Panc1 (cell line): ENCODE measurements at regions not wholly inside any gene's neighbourhood (a gene's known extent, or its start where the extent isn't known, plus 50 kb on each side); places are given as distances from the start of the nearest gene placed in this dataset.

Experiments used
- ATAC-seq: fragments of 200-7000 bp; cut with Tn5 transposase; 2 replicates; pipeline ENCODE4 v1.9.1; 2020; ENCODE audit warnings: mild to moderate bottlenecking, moderate library complexity
- BruUV-seq: library from RNA; stranded (reverse); fragments of 400-500 nt; replicated peaks from 2 replicates; lab custom pipeline; 2021; lab: Mats Ljungman, UMichigan
- CTCF ChIA-PET: fragments of 300-600 bp; sonication (Branson Sonifier 250); formaldehyde crosslinking; loops from one replicate; lab custom pipeline; 2022; ENCODE audit warnings: antibody characterized with exemption; lab: Charles Lee
- POLR2A ChIA-PET: fragments of 300-600 bp; sonication (Branson Sonifier 250); formaldehyde crosslinking; loops from one replicate; lab custom pipeline; 2022; ENCODE audit warnings: antibody characterized with exemption; lab: Charles Lee
- DNase-seq: peaks from one replicate; pipeline ENCODE4 v3.0.0-alpha.2; 2010; ENCODE audit warnings: low read depth, low spot score
- H3K27ac ChIP-seq: 2 replicates; pipeline ENCODE4 v1.5.1; 2011; ENCODE audit warnings: mild to moderate bottlenecking, low read length, inconsistent platforms
- H3K27me3 ChIP-seq: fragments of 200-500 bp; sonication (Bioruptor generic); 2 replicates; pipeline ENCODE4 v1.6.0; 2014; ENCODE audit warnings: low read length, inconsistent platforms; ENCODE audit not compliant: control insufficient read depth, insufficient read depth
- H3K36me3 ChIP-seq: fragments of 200-500 bp; sonication (Bioruptor generic); 2 replicates; pipeline ENCODE4 v1.5.1; 2014; ENCODE audit warnings: inconsistent platforms, mild to moderate bottlenecking, low read length, moderate library complexity; ENCODE audit not compliant: control insufficient read depth, insufficient read depth
- H3K4me1 ChIP-seq: 2 replicates; pipeline ENCODE4 v1.5.1; 2011; ENCODE audit warnings: inconsistent platforms, mild to moderate bottlenecking, low read length, moderate library complexity; ENCODE audit not compliant: control insufficient read depth, insufficient read depth
- H3K4me3 ChIP-seq, 2 experiments: 2 replicates each; pipeline ENCODE4 v1.5.1; 2011 to 2012; ENCODE audit warnings: low read depth in 2 of 2, low read length in 2 of 2, mild to moderate bottlenecking in 2 of 2, inconsistent platforms in 1 of 2, moderate library complexity in 1 of 2
- H3K9me3 ChIP-seq: fragments of 200-500 bp; sonication (Bioruptor generic); 2 replicates; pipeline ENCODE4 v1.5.1; 2014; ENCODE audit warnings: low read depth, mild to moderate bottlenecking, inconsistent platforms, low read length, moderate library complexity; ENCODE audit not compliant: control insufficient read depth, insufficient read depth
- CTCF ChIP-seq: fragments of 450-650 bp; IDR thresholded peaks from 2 replicates; pipeline ENCODE4 v1.5.1; 2017; ENCODE audit warnings: mild to moderate bottlenecking
- POLR2AphosphoS5 ChIP-seq: IDR thresholded peaks from 2 replicates; pipeline ENCODE4 v1.6.1; 2012; ENCODE audit warnings: mild to moderate bottlenecking, low read depth, low read length, moderate library complexity
- REST ChIP-seq, 2 experiments: IDR thresholded peaks; 2 replicates each; pipeline ENCODE4 v1.6.1; 2011 to 2012; ENCODE audit warnings: low read depth in 2 of 2, control low read depth in 1 of 2, low read length in 1 of 2, mild to moderate bottlenecking in 1 of 2, moderate library complexity in 1 of 2; ENCODE audit not compliant: insufficient read depth in 1 of 2
- SIN3A ChIP-seq: IDR thresholded peaks from 2 replicates; pipeline ENCODE4 v1.6.1; 2012; ENCODE audit warnings: low read depth, mild to moderate bottlenecking, low read length, moderate library complexity, borderline replicate concordance; ENCODE audit not compliant: insufficient read depth
- TCF7L2 ChIP-seq: IDR thresholded peaks from 2 replicates; pipeline ENCODE4 v1.6.1; 2011; ENCODE audit warnings: mild to moderate bottlenecking, low read depth, low read length, inconsistent platforms
- in situ Hi-C: cut with HindIII; loops from 2 replicates; pipeline ENCODE4 v1.10.0; 2016; ENCODE audit warnings: low sequenced_read_pairs, low pct_unique_long_range_greater_than_20kb
- intact Hi-C: fragments of 100-400 bp; cut with micrococcal nuclease; formaldehyde crosslinking; loops from one replicate; pipeline ENCODE4 v1.10.0; 2022; ENCODE audit not compliant: unreplicated experiment

GRCh38 chr5:74198156-74198555 is 442.4 kb downstream of the ENC1 start:
- no peak overlapping the region for H3K27ac ChIP-seq
- TF ChIP-seq CTCF (no peak), SIN3A (no peak), POLR2AphosphoS5 (no peak), REST (IDR thresholded peaks at IDR 0.05; ENCODE audit: insufficient read depth in 1 of 2, low read depth in 2 of 2, low read length in 1 of 2) (no peak), TCF7L2 (no peak)
- ChIA-PET POLR2A (no interaction called here), CTCF (no interaction called here)
- H3K4me3 ChIP-seq, result no peak overlapping the region
- intact Hi-C loops, result no loop called here
- H3K9me3 ChIP-seq, result no peaks in the 10 kb centered on the region
- no peak for ATAC-seq
- no peak for DNase-seq
- no peaks in the 10 kb centered on the region for H3K36me3 ChIP-seq
- in situ Hi-C loops, result no loop called here
- no TSS peak for BruUV-seq
- H3K27me3 ChIP-seq, result no peaks in the 10 kb centered on the region
- H3K4me1 ChIP-seq, result peaks cover 11% of the 10 kb centered on the region

GRCh38 chr5:74196233-74196632 is 444.3 kb downstream of the ENC1 start:
- Histone ChIP-seq H3K4me3 (no peak overlapping the region), H3K9me3 (no peaks in the 10 kb centered on the region), H3K4me1 (peaks cover 5% of the 10 kb centered on the region), H3K27ac (no peak overlapping the region), H3K27me3 (no peaks in the 10 kb centered on the region), H3K36me3 (no peaks in the 10 kb centered on the region)
- DNase-seq, result no peak
- POLR2A ChIA-PET, result no interaction called here
- no TSS peak for BruUV-seq
- intact Hi-C loops, result no loop called here
- no peak for ATAC-seq
- in situ Hi-C loops, result no loop called here
- CTCF ChIA-PET, result no interaction called here
- no peak for TF ChIP-seq POLR2AphosphoS5
- TF ChIP-seq REST (IDR thresholded peaks at IDR 0.05; ENCODE audit: insufficient read depth in 1 of 2, low read depth in 2 of 2, low read length in 1 of 2), result no peak
- no peak for TF ChIP-seq CTCF
- no peak for TF ChIP-seq SIN3A
- no peak for TF ChIP-seq TCF7L2
